22Rv1 (cell line): ENCODE measurements at regions not wholly inside any gene's neighbourhood (a gene's known extent, or its start where the extent isn't known, plus 50 kb on each side); places are given as distances from the start of the nearest gene placed in this dataset.

Experiments
- ZFX ChIP-seq: fragments of 450-650 bp; IDR thresholded peaks from 2 replicates; pipeline ENCODE4 v1.6.1; 2017; ENCODE audit warnings: antibody characterized with exemption, borderline replicate concordance
- TF ChIP-seq, protein P1 (sequence below): fragments of 450-650 bp; IDR thresholded peaks from 2 replicates; pipeline ENCODE4 v1.5.1; 2017; ENCODE audit warnings: mild to moderate bottlenecking

DNA sequence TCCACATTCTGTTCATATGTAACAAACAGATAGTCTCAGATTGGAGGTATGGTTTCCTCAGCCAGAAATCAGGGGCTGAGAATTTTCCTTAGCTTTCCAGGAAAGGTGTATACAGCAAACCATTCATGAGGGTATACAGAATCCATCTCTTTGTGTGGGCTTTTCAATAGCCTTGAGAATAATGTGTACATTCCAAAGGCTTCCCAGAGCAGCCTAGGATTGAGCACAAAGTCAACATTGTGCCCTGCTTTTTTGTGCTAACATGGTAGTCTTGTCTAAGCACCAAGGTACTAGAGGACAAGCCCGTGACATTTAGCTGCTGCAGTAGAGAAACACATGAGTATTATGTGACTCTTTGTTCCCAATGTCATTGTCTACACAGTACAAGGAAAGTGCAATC lies 322.1 kb upstream of the TANK start:
- TF ChIP-seq, protein P1, sequence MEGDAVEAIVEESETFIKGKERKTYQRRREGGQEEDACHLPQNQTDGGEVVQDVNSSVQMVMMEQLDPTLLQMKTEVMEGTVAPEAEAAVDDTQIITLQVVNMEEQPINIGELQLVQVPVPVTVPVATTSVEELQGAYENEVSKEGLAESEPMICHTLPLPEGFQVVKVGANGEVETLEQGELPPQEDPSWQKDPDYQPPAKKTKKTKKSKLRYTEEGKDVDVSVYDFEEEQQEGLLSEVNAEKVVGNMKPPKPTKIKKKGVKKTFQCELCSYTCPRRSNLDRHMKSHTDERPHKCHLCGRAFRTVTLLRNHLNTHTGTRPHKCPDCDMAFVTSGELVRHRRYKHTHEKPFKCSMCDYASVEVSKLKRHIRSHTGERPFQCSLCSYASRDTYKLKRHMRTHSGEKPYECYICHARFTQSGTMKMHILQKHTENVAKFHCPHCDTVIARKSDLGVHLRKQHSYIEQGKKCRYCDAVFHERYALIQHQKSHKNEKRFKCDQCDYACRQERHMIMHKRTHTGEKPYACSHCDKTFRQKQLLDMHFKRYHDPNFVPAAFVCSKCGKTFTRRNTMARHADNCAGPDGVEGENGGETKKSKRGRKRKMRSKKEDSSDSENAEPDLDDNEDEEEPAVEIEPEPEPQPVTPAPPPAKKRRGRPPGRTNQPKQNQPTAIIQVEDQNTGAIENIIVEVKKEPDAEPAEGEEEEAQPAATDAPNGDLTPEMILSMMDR = no peak
- no peak for TF ChIP-seq ZFX
